HEK293 (cell line): ENCODE measurements at regions not wholly inside any gene's neighbourhood (a gene's known extent, or its start where the extent isn't known, plus 50 kb on each side); places are given as distances from the start of the nearest gene placed in this dataset.

Experiments used
- YY1 ChIP-seq: fragments of 450-650 bp; formaldehyde crosslinking; IDR thresholded peaks from 2 replicates; pipeline ENCODE4 v1.5.1; 2018; ENCODE audit warnings: missing biosample characterization, missing genetic modification characterization
- ZFP3 ChIP-seq: fragments of 450-650 bp; formaldehyde crosslinking; IDR thresholded peaks from 2 replicates; pipeline ENCODE4 v1.5.1; 2016; ENCODE audit warnings: low read depth, missing biosample characterization, missing genetic modification characterization
- ZNF530 ChIP-seq: fragments of 450-650 bp; formaldehyde crosslinking; IDR thresholded peaks from 2 replicates; pipeline ENCODE4 v1.5.1; 2016; ENCODE audit warnings: low read depth, missing biosample characterization, missing genetic modification characterization
- TF ChIP-seq, protein P1 (sequence below): fragments of 450-650 bp; formaldehyde crosslinking; IDR thresholded peaks from 2 replicates; pipeline ENCODE4 v1.5.1; 2016; ENCODE audit warnings: missing biosample characterization, missing genetic modification characterization
- TF ChIP-seq, protein P2 (sequence below): fragments of 450-650 bp; formaldehyde crosslinking; IDR thresholded peaks from 2 replicates; pipeline ENCODE4 v1.5.1; 2016; ENCODE audit warnings: missing biosample characterization, missing genetic modification characterization
- TF ChIP-seq, protein P3 (sequence below): sonication (generic); formaldehyde crosslinking; IDR thresholded peaks from 2 replicates; pipeline ENCODE4 v1.8.1; 2022; ENCODE audit warnings: mild to moderate bottlenecking, moderate library complexity, missing genetic modification reagents
- TF ChIP-seq, protein P4 (sequence below): fragments of 450-650 bp; formaldehyde crosslinking; IDR thresholded peaks from 2 replicates; pipeline ENCODE4 v1.5.1; 2016; ENCODE audit warnings: missing biosample characterization, missing genetic modification characterization

DNA sequence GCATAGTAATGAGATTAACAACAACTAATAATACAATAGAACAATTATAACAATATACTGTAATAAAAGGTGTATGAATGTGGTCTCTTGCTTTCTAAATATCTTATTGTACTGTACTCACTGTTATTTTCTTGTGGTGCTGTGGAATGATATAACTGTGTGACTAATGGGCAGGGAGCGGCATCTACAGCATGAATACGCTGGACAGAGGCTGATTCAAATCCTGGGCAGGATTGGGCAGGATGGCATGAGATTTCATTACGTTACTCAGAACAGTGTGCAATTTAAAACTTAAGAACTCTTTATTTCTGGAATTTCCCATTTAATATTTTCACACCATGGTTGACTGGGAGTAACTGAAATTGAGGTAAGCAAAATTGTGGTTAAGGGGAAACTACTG, 1239.8 kb upstream of the GOT2 start:
- TF ChIP-seq ZNF530 (tag by site-specific recombination) (no peak), YY1 (tag by site-specific recombination) (no peak), ZFP3 (no peak)
- TF ChIP-seq, protein P1, sequence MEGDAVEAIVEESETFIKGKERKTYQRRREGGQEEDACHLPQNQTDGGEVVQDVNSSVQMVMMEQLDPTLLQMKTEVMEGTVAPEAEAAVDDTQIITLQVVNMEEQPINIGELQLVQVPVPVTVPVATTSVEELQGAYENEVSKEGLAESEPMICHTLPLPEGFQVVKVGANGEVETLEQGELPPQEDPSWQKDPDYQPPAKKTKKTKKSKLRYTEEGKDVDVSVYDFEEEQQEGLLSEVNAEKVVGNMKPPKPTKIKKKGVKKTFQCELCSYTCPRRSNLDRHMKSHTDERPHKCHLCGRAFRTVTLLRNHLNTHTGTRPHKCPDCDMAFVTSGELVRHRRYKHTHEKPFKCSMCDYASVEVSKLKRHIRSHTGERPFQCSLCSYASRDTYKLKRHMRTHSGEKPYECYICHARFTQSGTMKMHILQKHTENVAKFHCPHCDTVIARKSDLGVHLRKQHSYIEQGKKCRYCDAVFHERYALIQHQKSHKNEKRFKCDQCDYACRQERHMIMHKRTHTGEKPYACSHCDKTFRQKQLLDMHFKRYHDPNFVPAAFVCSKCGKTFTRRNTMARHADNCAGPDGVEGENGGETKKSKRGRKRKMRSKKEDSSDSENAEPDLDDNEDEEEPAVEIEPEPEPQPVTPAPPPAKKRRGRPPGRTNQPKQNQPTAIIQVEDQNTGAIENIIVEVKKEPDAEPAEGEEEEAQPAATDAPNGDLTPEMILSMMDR (tag by site-specific recombination): no peak
- TF ChIP-seq, protein P2, sequence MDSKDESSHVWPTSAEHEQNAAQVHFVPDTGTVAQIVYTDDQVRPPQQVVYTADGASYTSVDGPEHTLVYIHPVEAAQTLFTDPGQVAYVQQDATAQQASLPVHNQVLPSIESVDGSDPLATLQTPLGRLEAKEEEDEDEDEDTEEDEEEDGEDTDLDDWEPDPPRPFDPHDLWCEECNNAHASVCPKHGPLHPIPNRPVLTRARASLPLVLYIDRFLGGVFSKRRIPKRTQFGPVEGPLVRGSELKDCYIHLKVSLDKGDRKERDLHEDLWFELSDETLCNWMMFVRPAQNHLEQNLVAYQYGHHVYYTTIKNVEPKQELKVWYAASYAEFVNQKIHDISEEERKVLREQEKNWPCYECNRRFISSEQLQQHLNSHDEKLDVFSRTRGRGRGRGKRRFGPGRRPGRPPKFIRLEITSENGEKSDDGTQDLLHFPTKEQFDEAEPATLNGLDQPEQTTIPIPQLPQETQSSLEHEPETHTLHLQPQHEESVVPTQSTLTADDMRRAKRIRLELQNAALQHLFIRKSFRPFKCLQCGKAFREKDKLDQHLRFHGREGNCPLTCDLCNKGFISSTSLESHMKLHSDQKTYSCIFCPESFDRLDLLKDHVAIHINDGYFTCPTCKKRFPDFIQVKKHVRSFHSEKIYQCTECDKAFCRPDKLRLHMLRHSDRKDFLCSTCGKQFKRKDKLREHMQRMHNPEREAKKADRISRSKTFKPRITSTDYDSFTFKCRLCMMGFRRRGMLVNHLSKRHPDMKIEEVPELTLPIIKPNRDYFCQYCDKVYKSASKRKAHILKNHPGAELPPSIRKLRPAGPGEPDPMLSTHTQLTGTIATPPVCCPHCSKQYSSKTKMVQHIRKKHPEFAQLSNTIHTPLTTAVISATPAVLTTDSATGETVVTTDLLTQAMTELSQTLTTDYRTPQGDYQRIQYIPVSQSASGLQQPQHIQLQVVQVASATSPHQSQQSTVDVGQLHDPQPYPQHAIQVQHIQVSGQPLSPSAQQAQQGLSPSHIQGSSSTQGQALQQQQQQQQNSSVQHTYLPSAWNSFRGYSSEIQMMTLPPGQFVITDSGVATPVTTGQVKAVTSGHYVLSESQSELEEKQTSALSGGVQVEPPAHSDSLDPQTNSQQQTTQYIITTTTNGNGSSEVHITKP: no peak
- TF ChIP-seq, protein P3, sequence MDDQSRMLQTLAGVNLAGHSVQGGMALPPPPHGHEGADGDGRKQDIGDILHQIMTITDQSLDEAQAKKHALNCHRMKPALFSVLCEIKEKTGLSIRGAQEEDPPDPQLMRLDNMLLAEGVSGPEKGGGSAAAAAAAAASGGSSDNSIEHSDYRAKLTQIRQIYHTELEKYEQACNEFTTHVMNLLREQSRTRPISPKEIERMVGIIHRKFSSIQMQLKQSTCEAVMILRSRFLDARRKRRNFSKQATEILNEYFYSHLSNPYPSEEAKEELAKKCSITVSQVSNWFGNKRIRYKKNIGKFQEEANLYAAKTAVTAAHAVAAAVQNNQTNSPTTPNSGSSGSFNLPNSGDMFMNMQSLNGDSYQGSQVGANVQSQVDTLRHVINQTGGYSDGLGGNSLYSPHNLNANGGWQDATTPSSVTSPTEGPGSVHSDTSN: no peak
- TF ChIP-seq, protein P4, sequence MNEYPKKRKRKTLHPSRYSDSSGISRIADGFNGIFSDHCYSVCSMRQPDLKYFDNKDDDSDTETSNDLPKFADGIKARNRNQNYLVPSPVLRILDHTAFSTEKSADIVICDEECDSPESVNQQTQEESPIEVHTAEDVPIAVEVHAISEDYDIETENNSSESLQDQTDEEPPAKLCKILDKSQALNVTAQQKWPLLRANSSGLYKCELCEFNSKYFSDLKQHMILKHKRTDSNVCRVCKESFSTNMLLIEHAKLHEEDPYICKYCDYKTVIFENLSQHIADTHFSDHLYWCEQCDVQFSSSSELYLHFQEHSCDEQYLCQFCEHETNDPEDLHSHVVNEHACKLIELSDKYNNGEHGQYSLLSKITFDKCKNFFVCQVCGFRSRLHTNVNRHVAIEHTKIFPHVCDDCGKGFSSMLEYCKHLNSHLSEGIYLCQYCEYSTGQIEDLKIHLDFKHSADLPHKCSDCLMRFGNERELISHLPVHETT (tag by site-specific recombination): no peak
